Smooth muscle cell (in vitro differentiated cells): ENCODE measurements at regions not wholly inside any gene's neighbourhood (a gene's known extent, or its start where the extent isn't known, plus 50 kb on each side); places are given as distances from the start of the nearest gene placed in this dataset.

ENCODE experiments used
- DNase-seq: peaks from one replicate; lab custom pipeline; 2025; ENCODE audit not compliant: unreplicated experiment; lab: John Stamatoyannopoulos, UW
- H2AFZ ChIP-seq: fragments of 200-600 bp; sonication (generic); 2 replicates; pipeline ENCODE4 v1.6.0; 2016; ENCODE audit warnings: antibody characterized with exemption, low read depth, mild to moderate bottlenecking
- H3F3A ChIP-seq: fragments of 200-600 bp; sonication (generic); 2 replicates; pipeline ENCODE4 v1.6.0; 2017; ENCODE audit warnings: antibody characterized with exemption, low read depth
- H3K27ac ChIP-seq: fragments of 200-600 bp; sonication (generic); 2 replicates; pipeline ENCODE4 v1.5.1; 2016; ENCODE audit warnings: low read depth, mild to moderate bottlenecking
- H3K27me3 ChIP-seq: fragments of 200-600 bp; sonication (generic); 2 replicates; pipeline ENCODE4 v1.6.1; 2016; ENCODE audit warnings: low read depth, mild to moderate bottlenecking
- H3K36me3 ChIP-seq: fragments of 200-600 bp; sonication (generic); 2 replicates; pipeline ENCODE4 v1.5.1; 2016; ENCODE audit warnings: low read depth
- H3K4me1 ChIP-seq: fragments of 200-600 bp; sonication (generic); 2 replicates; pipeline ENCODE4 v1.5.1; 2016; ENCODE audit warnings: low read depth
- H3K4me2 ChIP-seq: fragments of 200-600 bp; sonication (generic); 2 replicates; pipeline ENCODE4 v1.6.0; 2016; ENCODE audit warnings: mild to moderate bottlenecking
- H3K4me3 ChIP-seq: fragments of 200-600 bp; sonication (generic); 2 replicates; pipeline ENCODE4 v1.5.1; 2016; ENCODE audit warnings: mild to moderate bottlenecking
- H3K79me2 ChIP-seq: fragments of 200-600 bp; sonication (generic); 2 replicates; pipeline ENCODE4 v1.6.0; 2016; ENCODE audit warnings: low read depth, mild to moderate bottlenecking
- H3K9ac ChIP-seq: fragments of 200-600 bp; sonication (generic); 2 replicates; pipeline ENCODE4 v1.6.0; 2016; ENCODE audit warnings: low read depth
- H3K9me3 ChIP-seq: fragments of 200-600 bp; sonication (generic); replicated peaks from 2 replicates; pipeline ENCODE4 v1.5.1; 2016; ENCODE audit warnings: low read depth
- H4K20me1 ChIP-seq: fragments of 200-600 bp; sonication (generic); 2 replicates; pipeline ENCODE4 v1.6.0; 2016; ENCODE audit warnings: low read depth
- WGBS: methylation state at CpG from one replicate; pipeline ENCODE4 v1.1.7; 2016; ENCODE audit warnings: low lambda C conversion rate; 5-methylcytosine and 5-hydroxymethylcytosine counted together
- TF ChIP-seq, protein P1 (sequence below): fragments of 200-600 bp; sonication (generic); IDR thresholded peaks from 2 replicates; pipeline ENCODE4 v1.5.1; 2017; ENCODE audit warnings: borderline replicate concordance, mild to moderate bottlenecking, antibody characterized with exemption; ENCODE audit not compliant: insufficient read depth, poor library complexity, severe bottlenecking

DNA sequence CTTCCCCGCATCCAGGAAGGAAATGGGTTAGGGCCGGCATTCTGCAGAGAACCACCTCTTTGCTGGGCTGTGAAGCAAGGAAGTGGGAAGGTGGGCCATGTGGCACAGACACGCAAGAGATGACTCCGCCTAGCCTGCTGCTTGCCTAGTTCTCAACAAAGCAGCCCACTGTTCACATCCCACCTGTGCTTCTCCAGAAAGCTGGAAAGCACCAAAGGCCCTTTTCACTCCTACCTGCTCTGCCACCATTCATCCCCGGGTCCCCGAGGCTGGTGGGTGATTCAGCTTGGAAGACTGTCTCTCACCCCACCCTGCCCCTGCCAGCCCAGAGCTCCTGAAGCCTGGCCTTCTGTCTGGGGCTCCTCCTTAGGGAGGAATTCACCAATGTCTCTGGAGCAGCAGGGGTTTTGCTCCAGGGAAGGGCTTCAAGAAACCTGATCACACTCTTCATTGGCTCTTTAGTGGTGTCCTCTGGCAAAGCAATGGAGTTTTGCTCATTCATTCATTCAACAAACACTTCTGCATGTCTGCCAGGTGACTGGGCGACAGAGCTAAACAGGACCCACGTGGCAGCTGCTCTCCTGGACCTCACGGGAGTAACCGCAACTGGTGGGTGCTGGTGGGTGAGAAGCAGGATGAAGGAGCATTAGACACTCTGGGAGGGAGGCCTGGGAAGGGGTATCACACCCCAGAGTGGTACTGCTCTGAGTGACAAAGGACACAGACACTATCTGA is 145.4 kb upstream of the TLE3 start:
- no peaks in the 10 kb centered on the region for H4K20me1 ChIP-seq
- TF ChIP-seq, protein P1, sequence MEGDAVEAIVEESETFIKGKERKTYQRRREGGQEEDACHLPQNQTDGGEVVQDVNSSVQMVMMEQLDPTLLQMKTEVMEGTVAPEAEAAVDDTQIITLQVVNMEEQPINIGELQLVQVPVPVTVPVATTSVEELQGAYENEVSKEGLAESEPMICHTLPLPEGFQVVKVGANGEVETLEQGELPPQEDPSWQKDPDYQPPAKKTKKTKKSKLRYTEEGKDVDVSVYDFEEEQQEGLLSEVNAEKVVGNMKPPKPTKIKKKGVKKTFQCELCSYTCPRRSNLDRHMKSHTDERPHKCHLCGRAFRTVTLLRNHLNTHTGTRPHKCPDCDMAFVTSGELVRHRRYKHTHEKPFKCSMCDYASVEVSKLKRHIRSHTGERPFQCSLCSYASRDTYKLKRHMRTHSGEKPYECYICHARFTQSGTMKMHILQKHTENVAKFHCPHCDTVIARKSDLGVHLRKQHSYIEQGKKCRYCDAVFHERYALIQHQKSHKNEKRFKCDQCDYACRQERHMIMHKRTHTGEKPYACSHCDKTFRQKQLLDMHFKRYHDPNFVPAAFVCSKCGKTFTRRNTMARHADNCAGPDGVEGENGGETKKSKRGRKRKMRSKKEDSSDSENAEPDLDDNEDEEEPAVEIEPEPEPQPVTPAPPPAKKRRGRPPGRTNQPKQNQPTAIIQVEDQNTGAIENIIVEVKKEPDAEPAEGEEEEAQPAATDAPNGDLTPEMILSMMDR: no peak
- no peaks in the 10 kb centered on the region for H3K27me3 ChIP-seq
- no peaks in the 10 kb centered on the region for H3K9me3 ChIP-seq
- H3K4me3 ChIP-seq: no peak overlapping the region
- H2AFZ ChIP-seq: no peak overlapping the region
- no peak overlapping the region for H3K27ac ChIP-seq
- H3F3A ChIP-seq: peaks cover 6% of the 10 kb centered on the region
- 81% methylated on average over 10 of the region's 10 CpGs for WGBS
- H3K9ac ChIP-seq: no peak overlapping the region
- peaks cover 11% of the 10 kb centered on the region for H3K4me1 ChIP-seq
- no peaks in the 10 kb centered on the region for H3K36me3 ChIP-seq
- no peak overlapping the region for H3K4me2 ChIP-seq
- DNase-seq: no peak
- H3K79me2 ChIP-seq: no peaks in the 10 kb centered on the region

DNA sequence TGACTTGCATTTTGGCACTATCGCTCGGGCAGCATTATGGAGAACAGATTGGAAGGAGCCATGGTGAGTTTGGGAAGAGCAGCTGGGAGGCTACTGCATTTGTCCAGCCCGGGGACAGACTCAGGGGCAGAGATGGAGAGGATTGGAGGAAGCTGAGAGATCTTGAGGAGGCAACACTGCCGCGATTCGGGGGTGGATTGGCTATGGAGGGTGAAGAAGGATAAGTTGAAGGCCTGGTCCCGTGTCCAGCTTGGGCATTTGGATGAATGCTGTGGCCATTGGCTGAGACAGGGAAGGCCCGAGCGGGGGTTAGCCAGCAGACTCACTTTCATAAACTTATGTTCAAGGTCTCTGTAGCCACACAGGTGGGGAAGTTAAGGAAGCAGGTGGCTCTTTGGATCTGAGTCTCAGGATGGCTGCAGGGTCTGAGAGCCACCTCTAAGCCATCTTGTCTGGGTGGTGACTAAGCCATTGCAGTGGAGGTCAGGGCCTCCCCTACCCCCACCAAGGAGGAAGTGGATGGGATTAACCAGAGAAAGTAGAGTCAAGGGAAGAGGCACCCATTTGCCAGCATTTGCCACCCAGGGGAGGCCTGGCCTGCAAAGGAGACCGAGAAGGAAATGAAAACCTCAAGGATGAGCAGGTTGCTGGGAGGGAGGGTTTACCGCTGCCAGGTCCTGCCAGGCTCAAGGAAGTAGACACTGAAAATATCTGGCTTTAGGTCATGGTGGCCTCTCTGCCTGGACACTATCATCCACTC is 144.0 kb upstream of the TLE3 start:
- WGBS: 92% methylated on average over 11 of the region's 11 CpGs

GRCh38 chr15:70240820-70241430 is 143.2 kb upstream of the TLE3 start:
- Histone ChIP-seq H3K4me3 (no peak overlapping the region), H3K36me3 (no peaks in the 10 kb centered on the region), H3K4me2 (no peak overlapping the region), H2AFZ (no peak overlapping the region), H3K79me2 (no peaks in the 10 kb centered on the region), H3K9ac (no peak overlapping the region), H4K20me1 (no peaks in the 10 kb centered on the region), H3K27me3 (no peaks in the 10 kb centered on the region), H3K4me1 (peaks cover 8% of the 10 kb centered on the region), H3K9me3 (no peaks in the 10 kb centered on the region), H3F3A (peaks cover 9% of the 10 kb centered on the region), H3K27ac (no peak overlapping the region)
- DNase-seq: no peak
- WGBS: 96% methylated on average over 12 of the region's 12 CpGs
- TF ChIP-seq, protein P1: no peak

More for the DNA sequence above, 144.0 kb upstream of the TLE3 start:
- Histone ChIP-seq H3F3A (peaks cover 15% of the 10 kb centered on the region), H4K20me1 (no peaks in the 10 kb centered on the region), H2AFZ (no peak overlapping the region), H3K79me2 (no peaks in the 10 kb centered on the region), H3K9me3 (no peaks in the 10 kb centered on the region), H3K36me3 (no peaks in the 10 kb centered on the region), H3K4me2 (no peak overlapping the region), H3K4me1 (peaks cover 8% of the 10 kb centered on the region), H3K4me3 (no peak overlapping the region), H3K27ac (no peak overlapping the region), H3K27me3 (no peaks in the 10 kb centered on the region), H3K9ac (no peak overlapping the region)
- DNase-seq: no peak
- TF ChIP-seq, protein P1: no peak
